Nucleus accumbens (tissue), 56 donors: ENCODE measurements at regions not wholly inside any gene's neighbourhood (a gene's known extent, or its start where the extent isn't known, plus 50 kb on each side); places are given as distances from the start of the nearest gene placed in this dataset.

Experiments used
- DNase-seq, 56 donors: peaks; one replicate each; lab custom pipeline; 2025; lab: John Stamatoyannopoulos, UW

- no peak for DNase-seq
Measured at GRCh38 chr14:62626416-62626815, 418.8 kb downstream of the KCNH5 start.

- no peak for DNase-seq
Measured at GRCh38 chr14:62629176-62629725, 416.0 kb downstream of the KCNH5 start.

- DNase-seq, result no peak
Measured at GRCh38 chr14:62631176-62631575, 414.1 kb downstream of the KCNH5 start.

- no peak for DNase-seq
Measured at GRCh38 chr14:62632771-62633170, 412.5 kb downstream of the KCNH5 start.

- DNase-seq, result no peak
Measured at GRCh38 chr14:62645649-62646048, 399.6 kb downstream of the KCNH5 start.
